Tibial artery (tissue), 4 donors: ENCODE measurements at regions not wholly inside any gene's neighbourhood (a gene's known extent, or its start where the extent isn't known, plus 50 kb on each side); places are given as distances from the start of the nearest gene placed in this dataset.

ENCODE experiments used
- DNase-seq, 2 donors: peaks; one replicate each; pipeline ENCODE4 v3.0.0-alpha.2; 2019
- H3K27ac ChIP-seq, 2 donors: fragments of 200-600 bp; sonication (generic) in 1 of 2; 1 replicate in 1 of 2; 2 replicates in 1 of 2; pipeline ENCODE4 v1.5.1; 2018 to 2019; ENCODE audit warnings: mild to moderate bottlenecking in 1 of 2
- H3K27me3 ChIP-seq, 2 donors: fragments of 200-600 bp; sonication (generic) in 1 of 2; one replicate each; pipeline versions ENCODE4 v1.5.1 to v1.6.0; 2016 to 2019
- H3K36me3 ChIP-seq, 3 donors: fragments of 200-600 bp; sonication (generic) in 2 of 3; one replicate each; pipeline ENCODE4 v1.5.1; 2016 to 2019; ENCODE audit warnings: mild to moderate bottlenecking in 2 of 3
- H3K4me1 ChIP-seq, 4 donors: fragments of 200-600 bp; sonication (generic) in 2 of 4; 1 replicate in 3 of 4; 2 replicates in 1 of 4; pipeline ENCODE4 v1.5.1; 2016 to 2019
- H3K4me3 ChIP-seq, 2 donors: fragments of 200-600 bp; sonication (generic) in 1 of 2; 1 replicate in 1 of 2; 2 replicates in 1 of 2; pipeline ENCODE4 v1.5.1; 2018 to 2019; ENCODE audit warnings: mild to moderate bottlenecking in 2 of 2
- H3K9me3 ChIP-seq, 3 donors: fragments of 200-600 bp; sonication (generic) in 1 of 3; one replicate each; pipeline ENCODE4 v1.5.1; 2016 to 2019
- intact Hi-C: fragments of 100-400 bp; cut with DNase I; formaldehyde crosslinking; loops from one replicate; pipeline ENCODE4 v1.15.0; 2023; ENCODE audit warnings: low total_unique reads
- TF ChIP-seq, protein P1 (sequence below), 2 experiments: fragments of 200-600 bp in 1 of 2; fragments of 450-650 bp in 1 of 2; IDR thresholded peaks; one replicate each; pipeline ENCODE4 v1.5.1; 2017 to 2019; ENCODE audit warnings: antibody characterized with exemption in 2 of 2, mild to moderate bottlenecking in 1 of 2, moderate library complexity in 1 of 2

DNA sequence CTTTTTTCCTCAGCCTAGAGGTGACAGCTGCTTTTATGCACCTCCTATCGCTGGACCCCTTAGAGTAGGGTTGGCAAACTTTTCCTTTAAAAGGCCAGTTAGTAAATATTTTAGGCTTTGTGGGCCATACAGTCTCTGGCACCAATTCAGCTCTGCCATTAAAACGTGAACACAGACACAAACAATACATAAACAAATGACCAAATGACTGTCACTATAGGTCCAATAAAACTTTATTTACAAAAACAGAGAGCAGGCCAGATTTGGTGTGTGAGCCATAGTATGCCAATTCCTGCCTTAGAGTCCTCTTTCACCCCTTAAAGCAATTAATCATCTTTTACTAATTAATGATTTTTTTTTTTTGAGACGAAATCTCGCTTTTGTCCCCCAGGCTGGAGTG lies 61.1 kb upstream of the RPS13 start:
- TF ChIP-seq, protein P1, sequence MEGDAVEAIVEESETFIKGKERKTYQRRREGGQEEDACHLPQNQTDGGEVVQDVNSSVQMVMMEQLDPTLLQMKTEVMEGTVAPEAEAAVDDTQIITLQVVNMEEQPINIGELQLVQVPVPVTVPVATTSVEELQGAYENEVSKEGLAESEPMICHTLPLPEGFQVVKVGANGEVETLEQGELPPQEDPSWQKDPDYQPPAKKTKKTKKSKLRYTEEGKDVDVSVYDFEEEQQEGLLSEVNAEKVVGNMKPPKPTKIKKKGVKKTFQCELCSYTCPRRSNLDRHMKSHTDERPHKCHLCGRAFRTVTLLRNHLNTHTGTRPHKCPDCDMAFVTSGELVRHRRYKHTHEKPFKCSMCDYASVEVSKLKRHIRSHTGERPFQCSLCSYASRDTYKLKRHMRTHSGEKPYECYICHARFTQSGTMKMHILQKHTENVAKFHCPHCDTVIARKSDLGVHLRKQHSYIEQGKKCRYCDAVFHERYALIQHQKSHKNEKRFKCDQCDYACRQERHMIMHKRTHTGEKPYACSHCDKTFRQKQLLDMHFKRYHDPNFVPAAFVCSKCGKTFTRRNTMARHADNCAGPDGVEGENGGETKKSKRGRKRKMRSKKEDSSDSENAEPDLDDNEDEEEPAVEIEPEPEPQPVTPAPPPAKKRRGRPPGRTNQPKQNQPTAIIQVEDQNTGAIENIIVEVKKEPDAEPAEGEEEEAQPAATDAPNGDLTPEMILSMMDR (IDR thresholded peaks at IDR 0.05): no peak
- H3K27ac ChIP-seq: no peak overlapping the region
- no peak for DNase-seq
- no peaks in the 10 kb centered on the region for H3K27me3 ChIP-seq
- H3K4me1 ChIP-seq: no peaks in the 10 kb centered on the region
- no peak overlapping the region for H3K4me3 ChIP-seq
- peaks cover 23 to 36% (median 34%) of the 10 kb centered on the region in 3 donors for H3K36me3 ChIP-seq
- no peaks in the 10 kb centered on the region for H3K9me3 ChIP-seq
- intact Hi-C loops: no loop called here

DNA sequence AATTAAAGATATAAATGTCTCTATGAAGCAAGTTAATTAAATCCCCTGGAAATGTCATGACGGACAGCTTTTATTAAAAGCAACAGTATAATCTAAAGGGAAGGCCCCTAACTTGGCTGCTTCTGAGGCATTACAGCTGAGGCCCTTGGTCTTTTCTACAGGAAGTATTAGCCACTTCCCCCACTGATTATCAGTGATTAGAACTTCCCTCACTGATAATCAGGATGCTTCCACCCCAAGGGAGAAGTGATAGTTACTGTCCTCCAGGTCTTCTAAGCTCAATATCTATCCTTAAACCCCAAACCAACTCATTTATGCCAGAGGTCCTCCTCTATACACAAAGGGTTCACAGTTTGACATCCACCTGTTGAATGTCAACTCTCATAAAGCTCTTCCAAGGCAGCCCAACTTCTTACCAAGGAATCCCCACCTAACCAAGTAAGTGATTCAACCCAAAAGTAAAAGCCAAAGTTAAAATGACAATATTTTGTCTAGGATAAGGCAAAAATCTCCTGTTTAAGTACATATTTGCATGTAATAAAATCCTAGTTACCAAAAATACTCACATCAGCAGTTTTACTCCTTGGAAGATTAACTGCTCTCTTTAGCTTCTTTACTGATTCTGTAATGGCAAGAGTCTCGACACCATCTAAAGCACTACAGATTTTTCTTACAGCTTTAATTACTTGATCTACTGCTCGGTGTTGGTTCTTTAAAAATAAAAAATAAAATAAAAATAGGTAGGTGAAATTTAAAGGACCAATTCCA lies 58.6 kb upstream of the RPS13 start:
- no peak for DNase-seq
- no peaks in the 10 kb centered on the region for H3K9me3 ChIP-seq
- no peak overlapping the region for H3K27ac ChIP-seq
- no peaks in the 10 kb centered on the region for H3K4me1 ChIP-seq
- intact Hi-C loops: no loop called here
- H3K27me3 ChIP-seq: no peaks in the 10 kb centered on the region
- H3K36me3 ChIP-seq: peaks cover 33 to 44% (median 39%) of the 10 kb centered on the region in 3 donors
- TF ChIP-seq, protein P1 (IDR thresholded peaks at IDR 0.05): no peak
- no peak overlapping the region for H3K4me3 ChIP-seq

DNA sequence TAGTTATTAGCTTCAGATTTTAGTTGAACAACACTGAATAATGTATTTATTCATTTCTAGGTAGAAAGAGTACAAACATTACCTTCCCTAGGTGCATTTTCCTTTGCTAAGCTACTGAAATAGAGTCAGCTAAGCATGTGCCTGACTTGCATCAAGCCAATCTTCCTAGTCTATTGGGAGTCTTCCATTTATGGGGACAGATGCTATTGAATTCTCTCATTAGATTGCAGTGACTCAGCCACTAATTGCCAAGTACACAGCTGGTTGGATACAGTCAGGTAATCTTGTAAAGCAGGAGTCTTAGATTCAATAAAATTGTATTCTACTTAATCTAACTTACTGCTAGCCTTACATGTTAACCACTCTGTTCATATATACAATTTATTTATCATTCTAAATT lies 55.2 kb upstream of the RPS13 start:
- no peak for DNase-seq
- intact Hi-C loops: no loop called here
- no peaks in the 10 kb centered on the region for H3K27me3 ChIP-seq
- H3K4me1 ChIP-seq: no peaks in the 10 kb centered on the region
- no peaks in the 10 kb centered on the region for H3K9me3 ChIP-seq
- peaks cover 57 to 64% (median 62%) of the 10 kb centered on the region in 3 donors for H3K36me3 ChIP-seq
- H3K4me3 ChIP-seq: no peak overlapping the region
- TF ChIP-seq, protein P1 (IDR thresholded peaks at IDR 0.05): no peak
- no peak overlapping the region for H3K27ac ChIP-seq

DNA sequence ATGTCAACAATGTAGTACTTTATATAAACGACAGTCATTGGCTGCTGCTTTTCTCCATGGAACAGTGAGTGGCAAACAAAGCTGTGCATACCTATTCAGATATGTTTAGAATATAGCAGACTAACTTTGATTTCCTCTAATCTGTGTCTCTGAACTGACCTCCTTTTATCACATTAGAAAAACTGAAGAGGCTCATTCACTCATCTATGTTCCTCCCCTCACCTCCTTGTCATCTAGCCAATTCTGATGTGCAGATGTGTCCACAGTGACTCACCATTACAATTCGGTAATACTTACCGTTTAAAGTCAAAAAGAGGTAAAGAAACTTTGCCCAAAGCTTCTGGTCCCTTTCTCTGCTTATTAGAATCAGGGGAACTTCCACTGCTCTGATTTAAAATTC lies 51.5 kb upstream of the RPS13 start:
- Histone ChIP-seq H3K4me3 (no peak overlapping the region), H3K27ac (no peak overlapping the region), H3K9me3 (no peaks in the 10 kb centered on the region), H3K27me3 (no peaks in the 10 kb centered on the region), H3K4me1 (no peaks in the 10 kb centered on the region), H3K36me3 (peaks cover 44 to 68% (median 61%) of the 10 kb centered on the region in 3 donors)
- TF ChIP-seq, protein P1 (IDR thresholded peaks at IDR 0.05): no peak
- intact Hi-C loops: no loop called here
- DNase-seq: no peak
